ENCODE measurements at regions not wholly inside any gene's neighbourhood (a gene's known extent, or its start where the extent isn't known, plus 50 kb on each side); places are given as distances from the start of the nearest gene placed in this dataset.

GRCh38 chr1:244269169-244269568 lies 182.5 kb downstream of the ADSS2 start:
- no peak for DNase-seq (ENCODE audit: low spot score)
- Histone ChIP-seq H3K4me1 (ENCODE audit: control insufficient read depth in 4 of 4, insufficient read depth in 4 of 4, low read length in 3 of 4) (peaks cover 3 to 19% (median 14%) of the 10 kb centered on the region in 4 donors), H3K4me3 (ENCODE audit: low read depth in 1 of 3, low read length in 3 of 3) (no peak overlapping the region), H3K36me3 (ENCODE audit: control insufficient read depth in 4 of 4, insufficient read depth in 3 of 4, low read depth in 1 of 4, low read length in 3 of 4) (no peaks in the 10 kb centered on the region), H3K27ac (ENCODE audit: low read depth in 1 of 2, low read length in 2 of 2) (no peak overlapping the region), H3K27me3 (ENCODE audit: control insufficient read depth in 4 of 4, insufficient read depth in 4 of 4, low read length in 3 of 4) (no peaks in the 10 kb centered on the region), H3K9ac (ENCODE audit: low read depth in 1 of 2, low read length in 2 of 2) (no peak overlapping the region), H3K9me3 (ENCODE audit: control insufficient read depth in 4 of 4, low read length in 3 of 4) (peaks cover 0 to 2% (median 1%) of the 10 kb centered on the region in 4 donors)
- 90% methylated on average over 15 of the region's 15 CpGs for WGBS
- TF ChIP-seq NR2F2 (IDR thresholded peaks at IDR 0.05), result no peak
- TF ChIP-seq, protein P1, sequence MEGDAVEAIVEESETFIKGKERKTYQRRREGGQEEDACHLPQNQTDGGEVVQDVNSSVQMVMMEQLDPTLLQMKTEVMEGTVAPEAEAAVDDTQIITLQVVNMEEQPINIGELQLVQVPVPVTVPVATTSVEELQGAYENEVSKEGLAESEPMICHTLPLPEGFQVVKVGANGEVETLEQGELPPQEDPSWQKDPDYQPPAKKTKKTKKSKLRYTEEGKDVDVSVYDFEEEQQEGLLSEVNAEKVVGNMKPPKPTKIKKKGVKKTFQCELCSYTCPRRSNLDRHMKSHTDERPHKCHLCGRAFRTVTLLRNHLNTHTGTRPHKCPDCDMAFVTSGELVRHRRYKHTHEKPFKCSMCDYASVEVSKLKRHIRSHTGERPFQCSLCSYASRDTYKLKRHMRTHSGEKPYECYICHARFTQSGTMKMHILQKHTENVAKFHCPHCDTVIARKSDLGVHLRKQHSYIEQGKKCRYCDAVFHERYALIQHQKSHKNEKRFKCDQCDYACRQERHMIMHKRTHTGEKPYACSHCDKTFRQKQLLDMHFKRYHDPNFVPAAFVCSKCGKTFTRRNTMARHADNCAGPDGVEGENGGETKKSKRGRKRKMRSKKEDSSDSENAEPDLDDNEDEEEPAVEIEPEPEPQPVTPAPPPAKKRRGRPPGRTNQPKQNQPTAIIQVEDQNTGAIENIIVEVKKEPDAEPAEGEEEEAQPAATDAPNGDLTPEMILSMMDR (IDR thresholded peaks at IDR 0.05; ENCODE audit: low read depth, low read length, missing input control), result no peak

DNA sequence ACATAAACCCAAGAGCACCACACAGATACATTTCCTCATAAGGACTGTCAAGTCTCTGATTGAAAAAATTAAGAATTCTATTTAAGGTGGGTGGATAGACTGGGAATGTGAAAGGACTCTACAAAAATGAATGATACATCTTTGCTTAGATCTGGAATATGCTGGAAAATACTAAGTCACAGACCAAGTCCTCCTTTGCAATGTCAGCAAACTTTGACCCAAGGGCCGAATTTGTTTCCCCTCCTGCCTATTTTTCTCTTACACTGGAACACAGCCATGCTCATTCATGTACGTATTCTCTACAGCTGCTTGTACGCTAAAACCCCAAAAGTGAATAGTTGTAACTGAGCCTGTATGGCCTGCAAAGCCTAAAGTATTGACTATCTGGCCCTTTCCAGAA lies 180.7 kb downstream of the ADSS2 start:
- peaks cover 5 to 23% (median 16%) of the 10 kb centered on the region in 4 donors for H3K4me1 ChIP-seq (ENCODE audit: control insufficient read depth in 4 of 4, insufficient read depth in 4 of 4, low read length in 3 of 4)
- no peaks in the 10 kb centered on the region for H3K36me3 ChIP-seq (ENCODE audit: control insufficient read depth in 4 of 4, insufficient read depth in 3 of 4, low read depth in 1 of 4, low read length in 3 of 4)
- no peak overlapping the region for H3K4me3 ChIP-seq (ENCODE audit: low read depth in 1 of 3, low read length in 3 of 3)
- no peak overlapping the region for H3K9ac ChIP-seq (ENCODE audit: low read depth in 1 of 2, low read length in 2 of 2)
- H3K9me3 ChIP-seq (ENCODE audit: control insufficient read depth in 4 of 4, low read length in 3 of 4), result peaks cover 0 to 2% (median 1%) of the 10 kb centered on the region in 4 donors
- WGBS, result 91% methylated on average over 3 of the region's 3 CpGs
- no peak overlapping the region for H3K27ac ChIP-seq (ENCODE audit: low read depth in 1 of 2, low read length in 2 of 2)
- DNase-seq (ENCODE audit: low spot score), result no peak
- no peak for TF ChIP-seq TAF1 (conservative IDR thresholded peaks at IDR 0.05)
- no peaks in the 10 kb centered on the region for H3K27me3 ChIP-seq (ENCODE audit: control insufficient read depth in 4 of 4, insufficient read depth in 4 of 4, low read length in 3 of 4)

DNA sequence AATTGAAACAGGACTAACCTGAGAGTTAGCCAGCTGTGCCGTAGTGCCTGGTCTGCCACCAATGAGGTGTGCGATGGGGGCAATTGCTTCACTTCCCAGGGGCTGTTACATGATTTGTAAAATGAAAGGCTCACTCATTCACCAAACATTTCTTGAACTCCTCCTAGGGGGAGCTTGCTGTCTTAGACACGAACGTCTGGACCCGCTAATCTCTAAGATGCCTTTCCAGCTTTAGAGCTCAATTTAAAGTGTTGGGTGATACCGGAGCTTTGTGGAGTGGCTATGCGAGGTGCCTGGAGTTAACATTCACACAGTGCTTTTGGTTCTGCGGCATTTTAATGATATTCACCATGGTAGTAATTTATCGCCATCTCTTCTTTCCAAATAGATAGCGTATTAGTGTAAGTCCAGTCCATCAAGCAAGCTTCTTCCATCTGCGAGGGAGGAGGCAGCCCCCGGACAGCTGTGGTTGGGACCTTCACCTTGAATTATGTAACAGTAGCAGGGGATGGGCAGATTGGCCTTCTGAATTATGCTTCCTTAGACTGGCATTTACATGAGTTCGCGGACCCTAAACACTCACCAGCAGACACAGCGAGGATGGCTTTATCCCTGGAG lies 179.9 kb downstream of the ADSS2 start:
- Histone ChIP-seq H3K4me1 (ENCODE audit: control insufficient read depth in 4 of 4, insufficient read depth in 4 of 4, low read length in 3 of 4) (peaks cover 5 to 23% (median 16%) of the 10 kb centered on the region in 4 donors), H3K36me3 (ENCODE audit: control insufficient read depth in 4 of 4, insufficient read depth in 3 of 4, low read depth in 1 of 4, low read length in 3 of 4) (no peaks in the 10 kb centered on the region), H3K9me3 (ENCODE audit: control insufficient read depth in 4 of 4, low read length in 3 of 4) (peaks cover 0 to 2% (median 1%) of the 10 kb centered on the region in 4 donors), H3K27me3 (ENCODE audit: control insufficient read depth in 4 of 4, insufficient read depth in 4 of 4, low read length in 3 of 4) (no peaks in the 10 kb centered on the region), H3K9ac (ENCODE audit: low read depth in 1 of 2, low read length in 2 of 2) (no peak overlapping the region), H3K4me3 (ENCODE audit: low read depth in 1 of 3, low read length in 3 of 3) (no peak overlapping the region), H3K27ac (ENCODE audit: low read depth in 1 of 2, low read length in 2 of 2) (no peak overlapping the region)
- WGBS, result 96% methylated on average over 15 of the region's 15 CpGs
- no peak for DNase-seq (ENCODE audit: low spot score)
- TF ChIP-seq EGR1 (IDR thresholded peaks at IDR 0.05; ENCODE audit: low read depth in 2 of 2) (no peak), RAD21 (IDR thresholded peaks at IDR 0.05) (no peak), YY1 (IDR thresholded peaks at IDR 0.05) (no peak), REST (IDR thresholded peaks at IDR 0.05) (no peak), JUND (IDR thresholded peaks at IDR 0.05) (no peak), NR2F2 (IDR thresholded peaks at IDR 0.05) (no peak), FOXA1 (IDR thresholded peaks at IDR 0.05) (no peak), TAF1 (conservative IDR thresholded peaks at IDR 0.05) (no peak)
- TF ChIP-seq, protein P2, sequence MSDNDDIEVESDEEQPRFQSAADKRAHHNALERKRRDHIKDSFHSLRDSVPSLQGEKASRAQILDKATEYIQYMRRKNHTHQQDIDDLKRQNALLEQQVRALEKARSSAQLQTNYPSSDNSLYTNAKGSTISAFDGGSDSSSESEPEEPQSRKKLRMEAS (IDR thresholded peaks at IDR 0.05), result no peak

All from liver (tissue), 8 donors.